HG02642 (cell line): ENCODE measurements at regions not wholly inside any gene's neighbourhood (a gene's known extent, or its start where the extent isn't known, plus 50 kb on each side); places are given as distances from the start of the nearest gene placed in this dataset.
A peak's percentile ranks its signal among the peaks of the same experiment; 100 is the strongest.

Source experiments
- ATAC-seq: cut with Tn5 transposase; IDR thresholded peaks from one replicate; pipeline ENCODE4 v1.9.1; 2021; ENCODE audit warnings: mild to moderate bottlenecking; ENCODE audit not compliant: unreplicated experiment, poor library complexity

- ATAC-seq: no peak
These were observed 61.3 kb upstream of the MEDAG start for GRCh38 chr13:30844548-30845296.

GRCh38 chr13:30845297-30846214, 60.5 kb upstream of the MEDAG start:
- ATAC-seq: no peak

DNA sequence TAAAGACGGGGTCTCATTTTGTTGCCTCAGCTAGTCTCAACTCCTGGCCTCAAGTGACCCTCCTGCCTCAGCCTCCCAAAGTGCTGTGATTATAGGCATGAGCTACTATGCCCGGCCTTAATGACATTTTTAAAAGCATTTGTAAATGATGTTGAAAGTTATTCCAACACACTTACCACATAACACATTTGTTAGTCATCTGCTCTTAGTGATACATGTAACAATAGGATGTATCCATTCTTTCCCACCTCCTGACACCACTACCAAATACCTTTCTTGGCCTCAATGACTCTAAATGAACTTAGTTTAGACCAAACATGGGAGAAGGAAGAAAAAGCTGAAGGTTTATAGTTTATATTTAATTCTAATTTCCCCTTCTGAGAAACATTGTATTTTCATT, 59.8 kb upstream of the MEDAG start:
- no peak for ATAC-seq

GRCh38 chr13:30846866-30847265, 59.2 kb upstream of the MEDAG start:
- no peak for ATAC-seq

DNA sequence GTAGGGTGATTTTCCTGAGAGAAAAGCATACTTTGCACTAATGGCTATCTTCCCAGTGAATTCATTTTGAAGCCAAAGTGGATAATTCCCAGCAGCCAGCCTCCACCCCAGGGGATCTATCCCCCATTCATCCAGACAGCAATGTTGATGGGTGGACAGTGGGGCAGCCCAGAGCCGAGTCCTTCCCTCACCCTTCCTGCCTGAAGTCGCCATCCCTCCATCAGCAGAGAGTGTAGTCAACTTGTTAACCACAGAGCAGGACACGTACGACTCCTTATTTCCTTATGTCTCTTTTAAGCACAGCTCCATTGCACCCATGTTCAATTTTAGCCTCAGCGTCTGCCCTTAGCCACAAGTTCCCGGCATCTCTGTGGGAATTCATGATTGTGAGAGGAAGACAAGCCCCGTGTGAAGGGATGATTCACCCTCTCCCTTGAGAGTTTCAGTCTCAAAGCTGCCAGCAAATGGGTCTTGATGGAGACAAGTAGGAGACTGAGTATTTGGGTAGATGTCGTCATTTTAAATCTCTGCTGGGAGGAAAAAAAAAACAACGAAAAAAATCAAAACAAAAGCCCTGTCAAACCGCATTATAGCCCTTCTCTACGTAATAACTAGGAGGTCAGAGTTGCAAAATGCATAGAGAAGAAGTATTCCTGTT, 58.3 kb upstream of the MEDAG start:
- no peak for ATAC-seq

DNA sequence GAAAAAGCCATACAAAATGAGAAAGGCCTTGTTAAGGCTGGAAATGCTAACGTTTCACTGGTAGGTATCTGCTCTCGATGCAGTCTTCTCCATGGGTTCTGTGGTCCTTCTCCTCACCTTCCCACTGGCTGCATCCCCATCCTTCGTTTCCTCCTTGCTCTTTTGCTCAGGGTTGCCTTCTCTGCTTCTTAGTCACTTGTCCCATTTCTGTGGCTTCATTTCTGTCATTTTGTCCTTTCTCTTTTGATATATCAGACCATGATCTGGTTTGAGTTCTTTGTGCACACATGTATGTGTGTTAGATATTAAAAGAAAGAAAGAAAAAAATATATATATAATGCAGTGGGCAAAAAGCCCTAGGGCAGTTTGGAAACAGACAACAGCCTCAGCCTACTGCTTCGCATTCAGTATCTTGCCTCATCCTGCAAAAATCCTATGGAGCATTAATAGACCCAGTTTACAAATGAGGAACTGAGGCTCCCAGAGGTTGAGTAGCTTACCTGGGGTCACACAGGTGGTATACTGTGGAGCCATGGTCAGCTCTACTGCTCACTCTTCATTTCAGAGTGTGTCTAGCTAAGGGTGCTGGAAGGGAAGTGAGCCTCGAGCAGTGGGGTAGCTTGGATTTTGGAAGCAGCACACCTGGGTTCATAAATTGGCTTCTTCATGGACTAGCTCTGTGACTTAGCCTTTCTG, 57.6 kb upstream of the MEDAG start:
- ATAC-seq: no peak

DNA sequence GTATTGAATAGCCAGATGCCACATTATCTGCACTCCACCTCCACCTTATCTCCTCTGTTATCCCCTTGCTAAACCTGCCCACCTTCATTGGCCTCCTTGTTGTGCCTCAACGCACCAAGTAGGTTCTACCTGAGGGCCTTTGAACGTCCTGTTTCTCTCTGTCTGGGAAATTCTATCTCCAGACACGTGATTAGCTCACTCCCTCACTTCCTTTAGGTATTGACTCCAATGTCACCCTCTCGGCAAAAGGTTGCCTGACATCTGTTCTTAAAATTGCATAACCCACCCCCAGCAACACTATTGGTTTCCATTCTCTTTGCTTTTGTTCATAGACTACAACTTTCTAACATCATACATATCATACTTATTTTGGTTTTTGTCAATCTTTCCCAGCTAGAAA, 56.5 kb upstream of the MEDAG start:
- no peak for ATAC-seq

DNA sequence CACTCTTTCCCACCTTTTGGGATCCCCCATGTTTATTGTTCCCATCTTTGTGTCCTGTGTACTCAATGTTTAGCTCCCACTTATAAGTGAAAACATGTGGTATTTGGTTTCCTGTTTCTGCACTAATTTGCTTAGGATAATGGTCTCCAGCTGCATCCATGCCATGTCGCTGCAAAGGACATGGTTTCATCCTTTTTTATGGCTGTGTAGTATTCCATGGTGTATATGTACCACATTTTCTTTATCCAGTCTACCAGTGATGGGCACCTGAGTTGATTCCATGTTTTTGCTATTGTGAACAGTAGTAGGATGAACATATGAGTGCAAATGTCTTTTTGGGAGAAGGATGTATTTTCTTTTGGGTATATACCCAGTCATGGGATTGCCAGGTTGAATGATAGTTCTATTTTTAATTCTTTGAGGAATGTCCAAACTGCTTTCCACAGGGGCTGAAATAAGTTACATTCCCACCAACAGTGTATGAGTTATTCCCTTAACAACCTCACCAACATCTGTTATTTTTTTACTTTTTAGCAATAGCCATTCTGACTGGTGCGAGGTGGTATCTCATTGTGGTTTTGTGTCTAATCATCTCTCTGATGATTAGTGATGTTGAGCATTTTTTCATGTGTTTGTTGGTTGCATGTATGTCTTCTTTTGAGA, 55.7 kb upstream of the MEDAG start:
- no peak for ATAC-seq

DNA sequence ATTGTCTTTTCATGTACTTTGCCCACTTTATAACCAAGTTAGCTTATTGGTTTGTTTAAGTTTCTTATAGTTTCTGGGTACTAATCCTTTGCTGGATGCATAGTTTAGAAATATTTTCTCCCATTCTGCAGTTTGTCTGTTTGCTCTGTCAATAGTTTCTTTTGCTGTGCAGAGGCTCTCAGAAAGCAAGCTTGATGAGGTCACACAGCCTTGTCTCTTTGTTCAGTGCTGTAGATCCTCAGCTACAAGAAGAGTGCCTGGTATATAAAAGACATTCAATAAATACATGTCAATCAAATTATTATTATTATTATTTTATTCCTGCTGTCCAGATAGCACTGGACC, 55.2 kb upstream of the MEDAG start:
- no peak for ATAC-seq

DNA sequence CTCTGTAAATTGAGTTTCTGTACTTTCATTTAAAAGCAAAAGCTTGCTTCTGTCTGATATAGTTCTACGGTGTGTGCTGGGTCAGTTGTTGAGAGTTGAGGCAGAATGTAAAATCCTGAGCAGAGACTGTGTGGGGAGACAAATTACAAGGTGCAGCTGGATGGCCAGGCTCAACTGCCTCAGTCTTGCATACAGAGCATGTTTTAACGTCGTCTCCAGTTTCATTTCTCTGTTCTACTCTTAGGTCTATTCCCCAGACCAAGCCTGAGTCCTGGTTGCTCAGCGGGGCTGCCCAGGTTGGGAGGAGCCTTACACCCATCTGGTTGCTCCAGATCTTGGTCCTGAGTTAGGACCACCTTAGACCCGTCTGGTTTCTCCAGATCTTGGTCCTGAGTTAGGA, 54.4 kb upstream of the MEDAG start:
- ATAC-seq: peak; percentile 75

- ATAC-seq: no peak
These were observed 50.5 kb upstream of the MEDAG start for GRCh38 chr13:30855569-30855968.

- ATAC-seq: no peak
These were observed 49.9 kb upstream of the MEDAG start for GRCh38 chr13:30856005-30856790.
